ENCODE measurements at regions not wholly inside any gene's neighbourhood (a gene's known extent, or its start where the extent isn't known, plus 50 kb on each side); places are given as distances from the start of the nearest gene placed in this dataset.

DNA sequence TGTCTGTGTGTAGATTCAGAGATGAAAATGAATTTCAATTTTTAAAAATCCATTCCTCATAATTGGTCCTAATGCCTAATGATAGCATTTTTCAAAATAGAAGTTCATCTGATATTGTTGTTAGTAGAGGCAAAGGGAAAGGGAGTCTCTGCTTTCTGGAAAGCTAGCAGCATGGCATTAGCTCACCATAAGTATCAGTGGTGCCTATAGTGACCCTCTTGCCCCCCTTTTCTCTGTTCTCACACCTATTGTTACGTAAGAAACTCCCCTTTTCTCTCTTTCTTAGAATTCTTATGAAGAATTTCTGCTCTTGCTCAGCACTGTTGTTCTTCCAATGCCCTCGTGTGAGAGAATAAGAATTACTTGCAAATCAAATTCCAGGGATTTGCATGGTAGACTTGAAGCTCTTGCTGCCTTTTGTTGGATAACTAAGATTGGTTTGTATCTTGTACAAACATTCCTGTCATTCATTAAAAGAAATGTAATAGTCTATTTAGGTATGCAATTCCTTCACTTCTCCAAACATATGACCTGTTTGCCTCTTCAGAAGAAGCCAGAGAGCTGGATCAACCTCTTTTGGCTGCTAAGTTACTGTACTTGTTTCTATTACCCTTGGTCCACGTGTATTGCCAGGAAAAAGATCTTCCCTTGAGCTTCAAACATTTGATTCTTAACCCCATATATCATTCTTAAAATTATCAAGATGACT, 69.2 kb upstream of the MAGI3 start:
- TF ChIP-seq CTCF (IDR thresholded peaks at IDR 0.05; ENCODE audit: low read depth, low read length) (no peak), MYC (IDR thresholded peaks at IDR 0.05; ENCODE audit: low read depth, low read length) (no peak), POLR2A (IDR thresholded peaks at IDR 0.05; ENCODE audit: extremely low read depth, insufficient read length) (no peak)

Measured in NB4 (cell line).